ENCODE measurements at regions not wholly inside any gene's neighbourhood (a gene's known extent, or its start where the extent isn't known, plus 50 kb on each side); places are given as distances from the start of the nearest gene placed in this dataset.
"Not testable (repeated sequence)": the region's sequence is repeated elsewhere in the genome, so short reads cannot be mapped to it uniquely, and the experiment has no call there.

DNA sequence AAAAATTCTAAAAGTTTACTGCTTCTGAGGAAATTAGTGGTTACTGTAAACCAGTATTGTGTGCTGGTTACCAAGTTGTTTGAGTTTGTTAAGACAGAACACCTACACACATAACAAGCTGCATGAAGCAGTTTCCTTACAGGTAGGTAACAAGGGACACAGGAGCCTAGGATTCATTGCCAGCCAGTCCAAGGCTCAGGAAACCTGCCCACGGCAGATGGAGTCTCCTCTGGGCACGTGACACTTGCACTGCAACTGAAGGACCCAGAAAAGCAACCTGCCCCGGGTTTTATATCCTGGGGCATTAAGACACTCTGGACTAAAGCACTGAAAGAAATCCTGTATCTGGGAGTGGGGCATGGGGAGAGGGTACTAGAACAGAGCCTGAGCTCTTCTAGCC, 639.3 kb downstream of the ADCYAP1 start:
- no peak for DNase-seq (ENCODE audit: low read depth)
- TF ChIP-seq, protein P1, sequence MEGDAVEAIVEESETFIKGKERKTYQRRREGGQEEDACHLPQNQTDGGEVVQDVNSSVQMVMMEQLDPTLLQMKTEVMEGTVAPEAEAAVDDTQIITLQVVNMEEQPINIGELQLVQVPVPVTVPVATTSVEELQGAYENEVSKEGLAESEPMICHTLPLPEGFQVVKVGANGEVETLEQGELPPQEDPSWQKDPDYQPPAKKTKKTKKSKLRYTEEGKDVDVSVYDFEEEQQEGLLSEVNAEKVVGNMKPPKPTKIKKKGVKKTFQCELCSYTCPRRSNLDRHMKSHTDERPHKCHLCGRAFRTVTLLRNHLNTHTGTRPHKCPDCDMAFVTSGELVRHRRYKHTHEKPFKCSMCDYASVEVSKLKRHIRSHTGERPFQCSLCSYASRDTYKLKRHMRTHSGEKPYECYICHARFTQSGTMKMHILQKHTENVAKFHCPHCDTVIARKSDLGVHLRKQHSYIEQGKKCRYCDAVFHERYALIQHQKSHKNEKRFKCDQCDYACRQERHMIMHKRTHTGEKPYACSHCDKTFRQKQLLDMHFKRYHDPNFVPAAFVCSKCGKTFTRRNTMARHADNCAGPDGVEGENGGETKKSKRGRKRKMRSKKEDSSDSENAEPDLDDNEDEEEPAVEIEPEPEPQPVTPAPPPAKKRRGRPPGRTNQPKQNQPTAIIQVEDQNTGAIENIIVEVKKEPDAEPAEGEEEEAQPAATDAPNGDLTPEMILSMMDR (IDR thresholded peaks at IDR 0.05; ENCODE audit: control insufficient read depth, insufficient read depth, low read depth, low read length, missing control alignments), result no peak
- no peak overlapping the region for H3K4me3 ChIP-seq (ENCODE audit: control insufficient read depth, low read depth, low read length)

DNA sequence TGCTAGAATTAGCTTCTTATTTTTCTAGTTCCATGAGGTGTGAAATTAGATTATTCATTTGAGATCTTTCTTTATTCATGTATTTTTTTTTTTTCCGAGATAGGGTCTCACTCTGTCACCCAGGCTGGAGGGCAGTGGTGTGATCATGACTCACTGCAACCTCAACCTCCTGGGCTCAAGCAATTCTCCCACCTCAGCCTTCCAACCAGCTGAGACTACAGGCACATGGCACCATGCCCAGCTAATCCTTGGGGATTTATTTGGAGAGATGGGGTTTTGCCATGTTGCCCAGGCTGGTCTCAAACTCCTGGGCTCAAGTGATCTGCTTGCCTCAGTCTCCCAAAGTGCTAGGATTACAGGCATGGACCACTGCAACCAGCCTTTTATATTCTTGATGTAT, 653.0 kb downstream of the ADCYAP1 start:
- not testable (repeated sequence) for DNase-seq (ENCODE audit: low read depth)

DNA sequence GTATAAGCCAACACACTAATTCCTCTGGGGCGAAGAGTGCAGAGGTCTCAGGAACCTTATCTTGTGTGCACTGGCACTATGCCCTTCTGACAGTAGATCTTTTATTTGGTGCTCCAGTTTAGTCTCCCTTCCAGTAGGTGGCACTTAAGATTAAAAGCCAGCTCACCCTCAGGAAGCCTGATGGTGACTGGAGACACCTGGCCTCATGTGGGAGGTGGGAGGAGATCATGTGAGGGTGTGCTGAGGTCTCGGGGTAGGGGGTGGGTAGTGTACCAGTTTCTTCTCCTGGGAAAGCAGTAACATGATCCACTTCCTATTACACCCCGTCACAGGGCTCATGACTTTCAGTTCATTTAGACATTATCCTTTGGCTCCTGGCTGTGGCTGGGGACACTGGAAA, 654.9 kb downstream of the ADCYAP1 start:
- TF ChIP-seq, protein P1 (IDR thresholded peaks at IDR 0.05; ENCODE audit: control insufficient read depth, insufficient read depth, low read depth, low read length, missing control alignments), result no peak
- no peak overlapping the region for H3K4me3 ChIP-seq (ENCODE audit: control insufficient read depth, low read depth, low read length)
- no peak for DNase-seq (ENCODE audit: low read depth)

More for the DNA sequence above, 653.0 kb downstream of the ADCYAP1 start:
- H3K4me3 ChIP-seq (ENCODE audit: control insufficient read depth, low read depth, low read length), result not testable (repeated sequence)

DNA sequence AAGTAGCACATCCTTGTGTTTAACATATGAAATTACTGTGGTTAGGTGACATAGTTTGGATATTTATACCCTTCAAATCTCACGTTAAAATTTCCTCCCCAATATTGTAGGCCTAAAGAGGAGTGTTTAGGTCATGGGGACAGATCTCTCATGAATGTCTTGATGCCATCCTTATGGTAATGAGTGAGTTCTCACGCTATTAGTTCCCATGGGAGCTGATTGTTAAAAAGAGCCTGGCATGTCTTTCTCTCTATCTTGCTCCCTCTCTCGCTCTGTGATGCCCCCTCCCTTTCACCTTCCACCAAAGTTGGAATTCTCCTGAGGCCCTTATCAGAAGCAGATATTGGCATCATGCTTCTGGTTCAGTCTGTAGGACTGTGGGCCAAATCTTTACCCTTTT, 660.1 kb downstream of the ADCYAP1 start:
- DNase-seq (ENCODE audit: low read depth), result no peak
- TF ChIP-seq, protein P1 (IDR thresholded peaks at IDR 0.05; ENCODE audit: control insufficient read depth, insufficient read depth, low read depth, low read length, missing control alignments), result no peak
- H3K4me3 ChIP-seq (ENCODE audit: control insufficient read depth, low read depth, low read length), result no peak overlapping the region

DNA sequence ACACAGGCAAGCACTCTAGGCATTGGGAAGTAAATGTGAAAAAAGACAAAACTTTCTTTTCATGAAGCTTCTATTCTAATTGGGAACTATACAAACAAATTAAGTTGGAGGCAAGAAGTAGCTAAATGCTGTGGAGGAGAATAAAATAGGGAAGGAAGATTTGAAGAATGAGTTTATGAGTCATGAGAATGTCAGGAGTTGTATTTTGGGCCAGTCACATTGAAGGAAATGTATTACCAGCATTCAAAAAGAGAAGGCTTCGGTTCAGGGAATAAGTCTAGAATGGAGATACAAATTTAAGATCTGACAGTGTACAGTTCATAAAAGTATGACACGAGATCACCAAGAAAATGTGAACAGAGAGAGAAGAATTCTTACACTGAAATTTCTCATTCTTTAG, 666.5 kb downstream of the ADCYAP1 start:
- H3K4me3 ChIP-seq (ENCODE audit: control insufficient read depth, low read depth, low read length), result no peak overlapping the region
- TF ChIP-seq, protein P1 (IDR thresholded peaks at IDR 0.05; ENCODE audit: control insufficient read depth, insufficient read depth, low read depth, low read length, missing control alignments), result no peak
- DNase-seq (ENCODE audit: low read depth), result no peak

DNA sequence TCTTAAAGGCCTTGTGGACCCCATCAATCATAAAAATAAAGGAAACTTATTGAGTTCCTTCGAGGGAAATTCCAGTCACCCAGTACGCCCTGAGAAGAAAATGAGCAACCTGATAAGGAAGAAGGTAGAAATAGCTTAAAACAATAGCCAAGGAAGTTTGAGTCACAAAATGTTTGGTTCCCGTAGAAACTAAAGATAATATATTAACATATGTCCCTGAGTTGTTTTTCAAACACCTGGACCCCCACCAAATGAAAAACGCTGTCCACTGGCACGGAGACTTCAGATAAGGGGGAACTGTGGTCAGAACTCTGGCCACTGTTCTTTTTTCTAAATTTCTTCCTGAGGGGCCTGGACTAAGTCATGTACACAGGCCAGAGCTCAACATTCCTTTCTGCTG, 669.1 kb downstream of the ADCYAP1 start:
- no peak overlapping the region for H3K4me3 ChIP-seq (ENCODE audit: control insufficient read depth, low read depth, low read length)
- no peak for DNase-seq (ENCODE audit: low read depth)
- TF ChIP-seq, protein P1 (IDR thresholded peaks at IDR 0.05; ENCODE audit: control insufficient read depth, insufficient read depth, low read depth, low read length, missing control alignments), result no peak

DNA sequence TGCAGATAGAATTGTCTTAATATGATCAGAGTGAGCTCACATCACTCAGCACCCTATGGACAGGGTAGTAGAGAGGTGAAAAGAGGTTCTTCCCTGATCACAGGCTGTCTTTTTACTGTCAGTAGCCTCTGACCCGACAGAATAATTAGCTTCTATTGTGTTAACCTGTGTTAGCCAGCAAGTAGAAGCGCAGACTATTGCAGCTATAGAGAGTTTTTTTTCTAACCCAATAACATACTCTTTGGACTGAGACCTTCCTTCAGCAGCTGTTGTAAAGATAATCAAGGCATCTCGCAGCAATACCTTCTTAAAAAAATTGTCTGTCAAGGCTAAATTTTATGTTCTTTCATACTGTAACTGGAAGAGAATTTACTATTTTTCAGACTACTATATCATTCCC, 670.4 kb downstream of the ADCYAP1 start:
- TF ChIP-seq, protein P1 (IDR thresholded peaks at IDR 0.05; ENCODE audit: control insufficient read depth, insufficient read depth, low read depth, low read length, missing control alignments), result no peak
- H3K4me3 ChIP-seq (ENCODE audit: control insufficient read depth, low read depth, low read length), result no peak overlapping the region
- DNase-seq (ENCODE audit: low read depth), result no peak

Measured in AG09309 (cell line).